CD1c-positive myeloid dendritic cell (primary cell): ENCODE measurements at regions not wholly inside any gene's neighbourhood (a gene's known extent, or its start where the extent isn't known, plus 50 kb on each side); places are given as distances from the start of the nearest gene placed in this dataset.
"Not testable (repeated sequence)": the region's sequence is repeated elsewhere in the genome, so short reads cannot be mapped to it uniquely, and the experiment has no call there.

Experiments
- DNase-seq: peaks from one replicate; pipeline ENCODE4 v3.0.0-alpha.2; 2016; ENCODE audit errors: extremely low spot score

- not testable (repeated sequence) for DNase-seq
Measured at GRCh38 chr5:88615767-88616166, 267.2 kb downstream of the MEF2C start.

DNA sequence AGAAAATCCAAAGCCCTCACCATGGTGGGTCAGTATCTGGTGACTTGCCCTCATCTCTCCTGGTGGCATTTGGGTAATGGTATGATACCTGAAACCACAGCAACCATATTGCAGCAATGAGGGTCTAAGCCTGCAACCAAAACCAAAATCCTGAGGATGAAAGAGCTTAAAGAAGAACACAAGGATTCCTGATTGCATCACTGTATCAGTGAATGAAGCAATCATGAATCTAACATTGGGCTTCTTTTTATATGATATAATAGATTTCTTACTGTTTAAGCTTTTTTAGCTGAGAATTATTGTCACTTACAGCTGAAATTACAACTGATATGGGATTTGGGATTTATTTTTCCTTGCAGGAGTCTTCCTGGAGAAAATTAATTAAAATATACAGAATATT lies 269.9 kb downstream of the MEF2C start:
- DNase-seq: no peak

DNA sequence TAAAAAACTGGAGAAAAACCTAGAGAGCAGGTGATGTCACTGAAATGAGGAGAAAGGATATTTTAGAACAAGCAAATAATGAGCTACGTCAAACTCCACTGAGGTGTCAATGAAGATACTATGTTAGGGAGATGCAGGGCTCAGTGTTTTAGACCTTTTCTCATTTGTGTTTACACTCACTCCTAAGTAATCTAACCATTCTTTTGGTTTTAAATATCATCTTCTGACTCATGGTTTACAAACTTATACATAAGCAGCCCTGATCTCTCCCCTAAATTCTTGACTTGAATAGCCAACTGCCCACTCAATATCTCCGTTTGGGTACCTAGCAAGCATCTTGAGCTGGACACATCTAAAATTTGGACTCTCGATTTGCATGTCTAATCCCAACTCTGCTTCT lies 272.4 kb downstream of the MEF2C start:
- no peak for DNase-seq

DNA sequence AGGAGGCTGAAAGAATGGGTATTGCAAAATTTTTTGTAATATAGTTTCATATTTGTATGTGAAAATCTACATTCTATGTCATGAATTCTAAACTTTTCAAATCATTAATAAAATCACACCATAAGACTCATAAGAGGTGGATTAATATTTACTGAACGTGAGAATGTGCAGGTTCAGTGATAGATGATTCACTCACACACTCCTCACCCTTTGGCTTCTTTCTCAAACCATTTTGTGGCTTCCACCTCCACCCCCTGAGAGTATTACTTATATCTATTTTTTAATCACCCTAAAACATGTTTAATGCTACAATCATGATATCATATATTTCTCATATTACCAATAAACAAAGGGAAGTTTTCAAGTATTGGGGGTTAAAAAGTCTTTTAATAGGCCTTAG lies 275.5 kb downstream of the MEF2C start:
- DNase-seq: no peak

DNA sequence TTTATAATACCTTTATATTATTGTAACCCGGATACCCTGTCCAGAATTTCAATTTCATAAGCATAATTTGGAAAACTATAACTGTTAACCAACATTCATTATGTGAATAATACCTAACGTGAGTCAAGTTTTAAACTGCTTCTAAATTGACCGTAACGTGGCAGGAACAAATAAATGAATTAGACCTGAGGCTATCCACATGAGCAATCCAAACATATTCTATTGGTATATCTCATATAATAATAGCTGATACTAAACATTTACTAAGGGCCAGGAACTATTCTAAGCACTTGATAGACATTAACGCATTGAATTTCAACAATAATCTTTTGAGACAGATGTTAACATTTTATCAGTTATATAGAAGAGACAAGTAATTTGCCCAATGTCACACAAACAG lies 276.4 kb downstream of the MEF2C start:
- DNase-seq: no peak

DNA sequence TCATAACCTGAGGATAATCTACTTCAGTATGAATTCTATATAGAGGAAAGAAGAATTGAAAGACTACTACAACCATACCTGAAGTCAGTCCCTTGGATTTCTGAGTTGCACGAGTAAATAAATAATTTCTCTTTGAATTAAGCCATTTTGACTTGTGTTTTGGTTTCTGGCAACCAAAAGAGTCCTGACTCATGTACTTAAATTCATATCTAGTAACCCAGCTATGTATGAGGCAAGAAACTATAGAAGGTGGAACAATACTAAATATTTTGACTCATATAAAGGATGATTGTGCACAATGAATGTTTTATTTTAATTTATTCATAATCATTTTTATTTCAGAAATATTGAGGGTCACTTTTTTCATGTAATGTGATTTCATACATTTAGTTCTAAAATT lies 276.8 kb downstream of the MEF2C start:
- no peak for DNase-seq

DNA sequence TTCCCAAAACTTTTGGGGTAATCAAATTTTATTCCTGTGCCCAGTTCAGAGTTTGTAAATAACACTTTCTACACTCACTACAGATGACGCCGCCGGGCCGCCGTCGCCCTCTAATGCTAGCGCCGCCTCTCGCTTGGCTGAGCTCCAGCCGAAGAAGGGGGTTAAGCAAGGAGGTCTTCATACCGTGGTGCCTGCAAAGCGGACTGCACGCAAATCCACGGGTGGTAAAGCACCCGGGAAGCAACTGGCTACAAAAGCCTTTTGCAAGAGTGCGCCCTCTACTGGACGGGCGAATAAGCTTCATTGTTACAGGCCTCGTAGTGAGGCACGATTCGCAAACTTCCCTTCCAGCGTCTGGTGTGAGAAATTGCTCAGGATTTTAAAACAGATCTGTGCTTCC lies 280.4 kb downstream of the MEF2C start:
- DNase-seq: no peak

GRCh38 chr5:88594441-88594840 lies 288.5 kb downstream of the MEF2C start:
- DNase-seq: no peak

- no peak for DNase-seq
Measured at GRCh38 chr5:88588609-88589008, 294.4 kb downstream of the MEF2C start.

GRCh38 chr5:88583471-88583870 lies 299.5 kb downstream of the MEF2C start:
- DNase-seq: no peak

DNA sequence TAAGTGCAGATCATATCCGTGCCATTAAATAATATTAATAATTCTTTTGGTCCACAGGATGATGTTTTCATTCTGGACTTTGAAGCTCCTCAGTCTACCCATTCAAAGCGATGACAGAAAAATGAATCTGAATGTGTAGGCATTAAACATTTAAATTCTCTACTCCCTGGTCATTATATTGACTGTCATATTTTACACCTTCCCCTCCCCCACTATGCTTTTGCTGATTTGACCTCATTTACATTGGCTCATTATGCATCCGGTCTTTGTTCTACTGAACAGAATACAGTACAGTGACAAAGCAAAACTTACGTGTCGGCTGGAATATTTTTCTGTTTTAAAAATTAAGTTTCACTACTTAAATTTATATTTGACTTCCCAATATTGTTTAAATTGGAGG lies 289.7 kb upstream of the TMEM161B start:
- no peak for DNase-seq

DNA sequence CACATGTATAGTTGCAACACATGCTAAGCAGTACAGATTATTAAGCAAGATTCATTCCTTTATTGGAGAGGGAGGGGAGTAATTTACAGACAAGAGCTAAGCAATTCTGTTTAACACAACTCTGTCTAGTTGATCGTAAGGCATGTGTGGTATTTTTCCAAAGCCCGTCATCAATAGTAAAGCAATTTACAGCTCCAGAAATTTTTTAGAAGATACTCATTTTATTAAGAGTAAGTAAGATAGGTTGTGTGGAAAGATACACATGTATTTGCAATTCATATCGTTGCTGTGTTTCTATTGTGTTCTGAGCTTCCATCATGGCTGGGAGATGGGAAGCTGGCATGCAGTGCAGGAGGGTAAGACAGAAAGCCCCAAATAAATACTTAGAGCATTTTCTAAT lies 289.2 kb upstream of the TMEM161B start:
- DNase-seq: no peak

- DNase-seq: no peak
Measured at GRCh38 chr5:88557131-88557530, 288.5 kb upstream of the TMEM161B start.

DNA sequence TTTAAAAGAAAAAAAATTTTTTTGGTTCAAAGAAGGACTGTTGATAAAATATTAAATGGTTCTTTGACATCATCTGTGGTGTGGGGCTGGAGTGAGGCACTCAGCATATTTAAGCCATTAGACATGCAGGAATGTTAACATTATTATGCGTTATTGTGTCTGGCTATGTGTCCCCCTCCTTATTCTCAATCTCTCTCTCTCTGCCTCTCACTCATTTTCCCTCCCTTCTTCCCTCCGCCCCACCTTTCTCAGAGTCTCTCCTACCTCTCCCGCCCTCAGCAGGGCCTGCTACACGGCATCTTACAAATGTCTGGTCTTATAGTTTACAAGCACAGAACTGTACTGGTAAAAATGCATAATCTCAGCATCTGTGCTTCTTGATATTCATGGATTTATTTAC lies 287.8 kb upstream of the TMEM161B start:
- DNase-seq: no peak

- DNase-seq: no peak
Measured at GRCh38 chr5:88555674-88556073, 287.0 kb upstream of the TMEM161B start.

GRCh38 chr5:88553986-88554385 lies 285.3 kb upstream of the TMEM161B start:
- DNase-seq: no peak

DNA sequence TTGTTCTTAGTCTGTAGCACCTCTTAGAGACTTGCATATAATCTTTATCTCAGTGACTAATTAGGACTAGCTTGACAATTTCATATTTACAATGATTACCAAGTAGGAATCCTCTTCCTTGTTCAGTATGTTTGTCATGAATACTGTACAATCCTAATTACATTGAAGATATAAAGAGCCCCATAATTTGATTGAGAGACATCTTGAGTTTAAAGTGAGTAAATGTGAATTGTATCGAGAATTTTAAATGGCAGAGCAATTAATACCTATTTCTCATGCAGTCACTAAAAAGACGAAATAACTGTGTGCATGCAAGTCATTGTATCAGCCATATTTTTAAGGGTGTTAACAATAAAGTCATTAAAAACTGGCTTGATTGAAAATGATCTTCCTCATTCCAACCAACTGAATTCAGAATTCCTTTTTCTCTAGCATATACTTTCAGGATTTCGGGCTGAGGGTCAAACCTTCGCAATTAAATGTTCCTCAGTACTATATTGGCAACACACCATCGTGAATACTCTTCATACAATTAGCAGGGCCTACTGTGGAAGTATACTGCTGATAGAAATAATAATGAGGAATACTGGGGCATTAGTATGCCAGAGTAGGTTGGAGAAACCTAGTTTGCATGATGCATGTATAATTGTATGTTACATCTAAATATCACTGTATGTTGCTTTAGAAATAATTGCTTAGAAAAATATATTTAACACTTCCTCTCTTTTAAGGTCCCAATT lies 284.7 kb upstream of the TMEM161B start:
- DNase-seq: no peak

DNA sequence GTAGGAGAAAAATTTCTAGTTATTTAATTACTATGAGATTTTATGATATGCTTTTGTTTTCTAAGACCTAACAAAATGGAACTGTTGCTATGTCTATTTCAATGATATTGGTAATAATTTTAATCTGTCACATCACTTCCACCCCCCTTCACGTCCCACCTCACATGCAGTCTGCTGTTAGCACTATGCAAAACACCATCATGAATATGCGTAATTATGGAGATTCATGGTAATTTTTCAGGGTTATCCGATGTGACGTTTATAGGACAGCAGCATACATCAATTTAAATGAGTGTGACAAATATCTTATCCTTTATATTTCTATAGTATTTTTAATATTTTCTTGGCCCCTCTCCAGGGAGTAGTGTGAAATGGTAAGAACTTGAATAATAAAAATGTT lies 283.8 kb upstream of the TMEM161B start:
- DNase-seq: no peak

GRCh38 chr5:88551724-88552345 lies 283.2 kb upstream of the TMEM161B start:
- DNase-seq: no peak

DNA sequence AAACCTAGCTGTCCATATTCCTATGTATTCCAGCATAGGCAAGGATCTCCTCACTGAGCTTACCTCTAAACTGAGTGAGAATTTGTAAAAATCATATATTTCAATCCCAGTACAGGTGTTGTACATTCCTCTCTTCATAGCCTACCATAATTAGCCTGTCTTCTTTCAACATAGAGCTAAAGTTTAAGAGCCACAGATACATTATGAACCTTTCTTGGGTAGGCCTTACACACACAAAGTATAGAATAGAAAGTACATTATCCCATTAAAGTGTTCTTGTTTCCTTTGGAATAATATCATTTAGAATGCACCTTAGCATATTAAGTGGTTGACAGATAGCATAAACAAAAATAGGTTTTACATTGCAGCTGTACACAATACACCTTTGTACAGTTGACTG lies 282.1 kb upstream of the TMEM161B start:
- DNase-seq: no peak

DNA sequence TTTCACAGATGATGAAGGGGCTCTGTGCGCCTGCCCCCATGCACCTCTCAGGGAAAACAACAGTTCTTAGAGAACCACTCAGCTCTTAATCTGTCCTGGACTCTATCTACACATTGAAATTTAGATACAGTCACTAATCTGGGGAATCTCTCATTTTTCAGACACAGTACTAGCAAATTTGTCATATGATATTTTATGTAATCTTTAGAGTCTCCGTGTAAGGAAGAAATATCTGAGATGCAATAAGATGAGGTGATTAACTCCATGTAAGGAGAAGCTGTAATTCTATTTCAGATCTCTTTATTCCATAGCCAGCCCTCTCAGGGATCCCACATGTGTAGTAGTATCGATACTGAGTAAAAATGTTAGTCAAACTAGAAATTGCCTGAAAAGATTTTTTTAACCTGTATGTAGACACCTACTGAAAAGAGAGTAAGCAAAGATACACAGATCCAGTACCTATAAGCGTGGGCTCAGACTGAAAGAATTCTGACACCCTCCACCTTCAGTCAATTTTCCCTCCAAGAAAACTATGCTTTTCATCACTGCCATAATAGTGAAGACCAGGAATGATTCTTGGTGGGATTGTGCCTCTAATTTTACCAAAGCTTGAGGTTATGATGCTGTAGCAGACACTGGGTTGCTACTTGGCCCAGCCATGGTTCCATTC lies 279.6 kb upstream of the TMEM161B start:
- no peak for DNase-seq

DNA sequence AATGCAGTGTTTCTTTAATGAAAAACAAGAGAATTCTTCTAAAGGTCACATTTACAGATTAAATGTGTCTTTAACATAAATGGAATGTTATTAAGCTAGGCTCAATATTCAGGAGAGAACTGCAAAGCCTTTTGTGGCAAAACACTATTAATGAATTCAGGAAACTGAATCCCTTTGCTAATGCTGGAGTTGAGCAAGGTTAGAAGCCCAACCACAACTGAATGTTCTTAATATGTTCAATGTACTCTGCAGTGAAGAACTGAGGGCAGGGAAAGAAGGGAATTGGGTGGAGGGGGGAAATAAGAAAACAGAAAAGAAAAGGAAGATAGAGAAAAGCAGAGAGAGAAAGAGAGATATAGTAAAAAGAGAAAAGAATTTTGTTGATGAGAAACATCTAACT lies 276.7 kb upstream of the TMEM161B start:
- no peak for DNase-seq

DNA sequence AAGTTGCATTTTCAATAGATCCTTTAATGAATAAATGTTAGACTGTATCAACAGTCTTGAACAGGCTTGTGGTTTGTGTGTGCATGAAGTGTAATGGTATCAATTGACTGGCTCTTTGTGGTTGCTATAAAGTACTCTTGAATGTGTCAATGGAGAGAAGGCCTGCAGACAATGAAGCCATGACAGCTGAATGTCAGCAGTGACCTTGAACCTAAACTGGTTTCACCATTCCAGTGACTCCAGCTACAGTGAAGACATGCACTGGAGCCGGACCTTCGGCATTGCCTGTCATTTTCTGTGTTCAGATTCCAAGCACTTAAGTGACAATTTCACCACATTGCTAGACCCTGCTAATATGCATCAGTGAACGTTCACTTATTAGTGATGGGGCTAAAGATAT lies 276.0 kb upstream of the TMEM161B start:
- DNase-seq: no peak
